ENCODE measurements at regions not wholly inside any gene's neighbourhood (a gene's known extent, or its start where the extent isn't known, plus 50 kb on each side); places are given as distances from the start of the nearest gene placed in this dataset.

GRCh38 chr4:173852775-173853174 is 322.7 kb upstream of the HAND2 start:
- no peak for DNase-seq (ENCODE audit: extremely low spot score)
- CTCF ChIA-PET, result interaction anchor here (1.5 kb wide), 1 partner anchor 100 kb away, joined by 5 read pairs; no protein-coding TSS in a partner anchor
- POLR2A ChIA-PET, result no interaction called here

GRCh38 chr4:173845580-173845979 is 315.6 kb upstream of the HAND2 start:
- ChIA-PET POLR2A (no interaction called here), CTCF (no interaction called here)
- DNase-seq (ENCODE audit: extremely low spot score), result no peak
- TF ChIP-seq FOXA1 (IDR thresholded peaks at IDR 0.05) (no peak), HDGF (IDR thresholded peaks at IDR 0.05; ENCODE audit: borderline replicate concordance) (no peak), ELF4 (IDR thresholded peaks at IDR 0.05) (no peak), PKNOX1 (IDR thresholded peaks at IDR 0.05) (no peak), FOXK2 (IDR thresholded peaks at IDR 0.05) (no peak), FOXM1 (IDR thresholded peaks at IDR 0.05; ENCODE audit: borderline replicate concordance) (no peak), CTBP1 (IDR thresholded peaks at IDR 0.05; ENCODE audit: borderline replicate concordance) (no peak), SP1 (IDR thresholded peaks at IDR 0.05) (no peak)

More at GRCh38 chr4:173852775-173853174, 322.7 kb upstream of the HAND2 start:
- TF ChIP-seq HDGF (IDR thresholded peaks at IDR 0.05; ENCODE audit: borderline replicate concordance) (no peak), CTBP1 (IDR thresholded peaks at IDR 0.05; ENCODE audit: borderline replicate concordance) (no peak), FOXA1 (IDR thresholded peaks at IDR 0.05) (no peak), L3MBTL2 (conservative IDR thresholded peaks at IDR 0.05) (no peak), LEF1 (IDR thresholded peaks at IDR 0.05; ENCODE audit: borderline replicate concordance) (no peak), ZNF384 (IDR thresholded peaks at IDR 0.05) (no peak), FOXK2 (IDR thresholded peaks at IDR 0.05) (no peak), ARNT (IDR thresholded peaks at IDR 0.05) (no peak), NFRKB (IDR thresholded peaks at IDR 0.05) (no peak), SUZ12 (IDR thresholded peaks at IDR 0.05) (no peak), FOXM1 (IDR thresholded peaks at IDR 0.05; ENCODE audit: borderline replicate concordance) (no peak), ELF4 (IDR thresholded peaks at IDR 0.05) (no peak), BHLHE40 (IDR thresholded peaks at IDR 0.05; ENCODE audit: borderline replicate concordance) (no peak), SP1 (IDR thresholded peaks at IDR 0.05) (no peak), PKNOX1 (IDR thresholded peaks at IDR 0.05) (no peak), TARDBP (IDR thresholded peaks at IDR 0.05) (no peak)

- ChIA-PET CTCF (no interaction called here), POLR2A (no interaction called here)
- no peak for DNase-seq (ENCODE audit: extremely low spot score)
- no peak for TF ChIP-seq CTBP1 (IDR thresholded peaks at IDR 0.05; ENCODE audit: borderline replicate concordance)
- TF ChIP-seq L3MBTL2 (conservative IDR thresholded peaks at IDR 0.05), result no peak
- TF ChIP-seq FOXA1 (IDR thresholded peaks at IDR 0.05), result no peak
- TF ChIP-seq ZNF384 (IDR thresholded peaks at IDR 0.05), result no peak
- TF ChIP-seq FOXM1 (IDR thresholded peaks at IDR 0.05; ENCODE audit: borderline replicate concordance), result no peak
Measured at GRCh38 chr4:173839865-173840264, 309.8 kb upstream of the HAND2 start.

- ChIA-PET CTCF (no interaction called here), POLR2A (no interaction called here)
- TF ChIP-seq NFRKB (IDR thresholded peaks at IDR 0.05), result no peak
- no peak for TF ChIP-seq BHLHE40 (IDR thresholded peaks at IDR 0.05; ENCODE audit: borderline replicate concordance)
- no peak for TF ChIP-seq LEF1 (IDR thresholded peaks at IDR 0.05; ENCODE audit: borderline replicate concordance)
- TF ChIP-seq SP1 (IDR thresholded peaks at IDR 0.05), result no peak
- TF ChIP-seq FOXM1 (IDR thresholded peaks at IDR 0.05; ENCODE audit: borderline replicate concordance), result no peak
- no peak for TF ChIP-seq ARNT (IDR thresholded peaks at IDR 0.05)
- no peak for TF ChIP-seq FOXA1 (IDR thresholded peaks at IDR 0.05)
- no peak for TF ChIP-seq TARDBP (IDR thresholded peaks at IDR 0.05)
- no peak for TF ChIP-seq FOXK2 (IDR thresholded peaks at IDR 0.05)
- TF ChIP-seq HDGF (IDR thresholded peaks at IDR 0.05; ENCODE audit: borderline replicate concordance), result no peak
- no peak for TF ChIP-seq CTBP1 (IDR thresholded peaks at IDR 0.05; ENCODE audit: borderline replicate concordance)
- no peak for TF ChIP-seq L3MBTL2 (conservative IDR thresholded peaks at IDR 0.05)
- no peak for DNase-seq (ENCODE audit: extremely low spot score)
Measured at GRCh38 chr4:173837517-173837916, 307.5 kb upstream of the HAND2 start.

- ChIA-PET CTCF (interaction anchor here (0.6 to 1.0 kb wide), 2 partner anchors 155 to 500 kb away, joined by 3 to 6 read pairs; no protein-coding TSS in a partner anchor), POLR2A (no interaction called here)
- DNase-seq (ENCODE audit: extremely low spot score), result no peak
- TF ChIP-seq ELF4 (IDR thresholded peaks at IDR 0.05), result no peak
- no peak for TF ChIP-seq CTBP1 (IDR thresholded peaks at IDR 0.05; ENCODE audit: borderline replicate concordance)
- TF ChIP-seq HDGF (IDR thresholded peaks at IDR 0.05; ENCODE audit: borderline replicate concordance), result no peak
- no peak for TF ChIP-seq FOXA1 (IDR thresholded peaks at IDR 0.05)
- no peak for TF ChIP-seq PKNOX1 (IDR thresholded peaks at IDR 0.05)
- TF ChIP-seq FOXM1 (IDR thresholded peaks at IDR 0.05; ENCODE audit: borderline replicate concordance), result no peak
- TF ChIP-seq LEF1 (IDR thresholded peaks at IDR 0.05; ENCODE audit: borderline replicate concordance), result no peak
- TF ChIP-seq ARNT (IDR thresholded peaks at IDR 0.05), result no peak
- no peak for TF ChIP-seq NFRKB (IDR thresholded peaks at IDR 0.05)
- TF ChIP-seq BHLHE40 (IDR thresholded peaks at IDR 0.05; ENCODE audit: borderline replicate concordance), result no peak
- no peak for TF ChIP-seq FOXK2 (IDR thresholded peaks at IDR 0.05)
- no peak for TF ChIP-seq ZNF384 (IDR thresholded peaks at IDR 0.05)
- TF ChIP-seq SP1 (IDR thresholded peaks at IDR 0.05), result no peak
- TF ChIP-seq SUZ12 (IDR thresholded peaks at IDR 0.05), result no peak
- no peak for TF ChIP-seq L3MBTL2 (conservative IDR thresholded peaks at IDR 0.05)
Measured at GRCh38 chr4:173835903-173836302, 305.9 kb upstream of the HAND2 start.

GRCh38 chr4:173834151-173834550 is 304.1 kb upstream of the HAND2 start:
- TF ChIP-seq SP1 (IDR thresholded peaks at IDR 0.05) (no peak), ZNF384 (IDR thresholded peaks at IDR 0.05) (no peak), ELF4 (IDR thresholded peaks at IDR 0.05) (no peak), NFRKB (IDR thresholded peaks at IDR 0.05) (no peak), FOXA1 (IDR thresholded peaks at IDR 0.05) (no peak)
- CTCF ChIA-PET, result no interaction called here
- POLR2A ChIA-PET, result no interaction called here
- DNase-seq (ENCODE audit: extremely low spot score), result peak; percentile 15

Data from HEK293T (cell line).